ENCODE measurements at regions not wholly inside any gene's neighbourhood (a gene's known extent, or its start where the extent isn't known, plus 50 kb on each side); places are given as distances from the start of the nearest gene placed in this dataset.

- TF ChIP-seq, protein P1, sequence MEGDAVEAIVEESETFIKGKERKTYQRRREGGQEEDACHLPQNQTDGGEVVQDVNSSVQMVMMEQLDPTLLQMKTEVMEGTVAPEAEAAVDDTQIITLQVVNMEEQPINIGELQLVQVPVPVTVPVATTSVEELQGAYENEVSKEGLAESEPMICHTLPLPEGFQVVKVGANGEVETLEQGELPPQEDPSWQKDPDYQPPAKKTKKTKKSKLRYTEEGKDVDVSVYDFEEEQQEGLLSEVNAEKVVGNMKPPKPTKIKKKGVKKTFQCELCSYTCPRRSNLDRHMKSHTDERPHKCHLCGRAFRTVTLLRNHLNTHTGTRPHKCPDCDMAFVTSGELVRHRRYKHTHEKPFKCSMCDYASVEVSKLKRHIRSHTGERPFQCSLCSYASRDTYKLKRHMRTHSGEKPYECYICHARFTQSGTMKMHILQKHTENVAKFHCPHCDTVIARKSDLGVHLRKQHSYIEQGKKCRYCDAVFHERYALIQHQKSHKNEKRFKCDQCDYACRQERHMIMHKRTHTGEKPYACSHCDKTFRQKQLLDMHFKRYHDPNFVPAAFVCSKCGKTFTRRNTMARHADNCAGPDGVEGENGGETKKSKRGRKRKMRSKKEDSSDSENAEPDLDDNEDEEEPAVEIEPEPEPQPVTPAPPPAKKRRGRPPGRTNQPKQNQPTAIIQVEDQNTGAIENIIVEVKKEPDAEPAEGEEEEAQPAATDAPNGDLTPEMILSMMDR (conservative IDR thresholded peaks at IDR 0.05): no peak
- no peak for TF ChIP-seq ZFX (IDR thresholded peaks at IDR 0.05)
These were observed 568.9 kb downstream of the EDEM1 start for GRCh38 chr3:5756443-5756842.

DNA sequence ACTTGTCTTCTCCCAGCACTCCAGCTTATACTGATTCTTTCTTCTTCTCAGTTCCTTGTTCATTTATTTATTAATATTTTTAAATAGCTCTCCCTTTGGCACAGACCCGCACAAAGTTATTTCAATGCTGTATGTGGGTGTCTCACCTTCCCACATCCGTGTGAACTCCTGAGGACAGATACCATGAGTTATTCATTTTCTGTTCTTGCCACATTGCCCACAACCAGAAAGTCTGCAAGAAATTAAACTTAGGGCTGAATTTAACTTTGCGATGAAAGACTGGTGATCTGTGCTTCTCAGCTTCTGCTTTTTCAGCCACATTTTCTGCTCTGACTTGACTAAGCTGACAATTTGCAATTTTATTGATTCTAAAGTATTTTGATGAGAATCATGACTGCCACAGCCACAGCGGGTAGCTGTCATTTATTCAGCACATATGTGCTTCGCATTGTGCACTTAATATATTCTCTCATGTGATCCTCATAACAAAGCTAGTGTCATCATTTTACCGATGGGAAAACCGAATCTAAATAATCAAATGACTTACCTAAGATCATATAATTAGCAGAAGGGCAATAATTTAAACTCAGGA is 569.8 kb downstream of the EDEM1 start:
- no peak overlapping the region for H3K27ac ChIP-seq
- TF ChIP-seq, protein P1 (conservative IDR thresholded peaks at IDR 0.05): no peak
- TF ChIP-seq ZFX (IDR thresholded peaks at IDR 0.05): no peak

More at GRCh38 chr3:5756443-5756842, 568.9 kb downstream of the EDEM1 start:
- no peak overlapping the region for H3K27ac ChIP-seq

GRCh38 chr3:5758699-5759098 is 571.2 kb downstream of the EDEM1 start:
- TF ChIP-seq, protein P1 (conservative IDR thresholded peaks at IDR 0.05): no peak
- no peak for TF ChIP-seq ZFX (IDR thresholded peaks at IDR 0.05)
- H3K27ac ChIP-seq: no peak overlapping the region

DNA sequence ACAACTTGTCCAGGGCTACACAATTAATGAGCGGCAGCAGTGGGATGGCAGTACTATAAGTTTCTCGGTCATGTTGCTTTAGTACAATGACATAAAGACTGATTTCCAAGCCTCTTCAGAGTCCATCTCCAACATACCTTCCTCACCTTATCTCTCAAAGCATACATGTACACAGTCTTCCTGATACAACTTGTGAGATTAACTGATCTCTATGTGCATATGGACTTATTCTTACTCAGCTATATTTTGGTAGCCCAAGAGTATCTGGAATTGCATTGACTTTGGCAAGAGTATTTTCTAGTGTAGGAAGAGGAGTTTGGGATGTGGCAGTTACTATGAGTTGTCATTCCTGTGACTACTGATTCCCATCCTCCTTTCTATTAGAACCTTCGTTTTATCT is 575.0 kb downstream of the EDEM1 start:
- H3K27ac ChIP-seq: no peak overlapping the region

DNA sequence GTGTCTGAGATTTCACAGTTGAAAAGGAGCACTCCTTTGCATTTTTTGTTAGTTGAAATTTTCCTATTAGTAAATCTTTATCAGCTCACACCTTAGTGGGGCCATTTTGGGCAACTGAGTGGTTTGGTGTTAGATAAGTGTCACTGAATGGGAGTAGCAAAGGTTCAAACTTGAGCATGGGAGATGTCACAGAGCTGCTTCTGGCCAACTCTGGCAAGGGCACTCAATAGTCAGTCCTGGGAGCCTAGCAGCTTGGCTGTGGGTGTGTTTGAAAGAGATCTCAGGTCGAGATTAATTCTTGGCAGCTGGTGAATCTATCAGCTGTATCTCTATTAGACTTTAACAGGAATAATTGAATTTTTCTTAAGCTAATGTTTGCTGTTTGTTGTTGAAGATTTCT is 579.3 kb downstream of the EDEM1 start:
- no peak for TF ChIP-seq ZFX (IDR thresholded peaks at IDR 0.05)
- TF ChIP-seq, protein P1 (conservative IDR thresholded peaks at IDR 0.05): no peak
- no peak overlapping the region for H3K27ac ChIP-seq

More for the DNA sequence above, 575.0 kb downstream of the EDEM1 start:
- TF ChIP-seq, protein P1 (conservative IDR thresholded peaks at IDR 0.05): no peak
- no peak for TF ChIP-seq ZFX (IDR thresholded peaks at IDR 0.05)

GRCh38 chr3:5767304-5767703 is 579.8 kb downstream of the EDEM1 start:
- no peak for TF ChIP-seq ZFX (IDR thresholded peaks at IDR 0.05)
- TF ChIP-seq, protein P1 (conservative IDR thresholded peaks at IDR 0.05): no peak

GRCh38 chr3:5768281-5768945 is 580.9 kb downstream of the EDEM1 start:
- no peak overlapping the region for H3K27ac ChIP-seq
- TF ChIP-seq ZFX (IDR thresholded peaks at IDR 0.05): no peak
- TF ChIP-seq, protein P1 (conservative IDR thresholded peaks at IDR 0.05): no peak

More at GRCh38 chr3:5767304-5767703, 579.8 kb downstream of the EDEM1 start:
- no peak overlapping the region for H3K27ac ChIP-seq
